ENCODE measurements at regions not wholly inside any gene's neighbourhood (a gene's known extent, or its start where the extent isn't known, plus 50 kb on each side); places are given as distances from the start of the nearest gene placed in this dataset.

GRCh38 chr16:16850274-16850673, 471.3 kb downstream of the NPIPA7 start:
- no peak for DNase-seq (ENCODE audit: low spot score)
- Mint-ChIP-seq H3K4me1 (ENCODE audit: low read depth) (no peaks in the 10 kb centered on the region), H3K27ac (no peak overlapping the region), H3K9me3 (no peaks in the 10 kb centered on the region), H3K4me3 (ENCODE audit: low read depth) (no peak overlapping the region), H3K27me3 (ENCODE audit: low read depth) (no peaks in the 10 kb centered on the region), H3K36me3 (ENCODE audit: low read depth) (no peaks in the 10 kb centered on the region)
- intact Hi-C loops (cut with micrococcal nuclease) = no loop called here

DNA sequence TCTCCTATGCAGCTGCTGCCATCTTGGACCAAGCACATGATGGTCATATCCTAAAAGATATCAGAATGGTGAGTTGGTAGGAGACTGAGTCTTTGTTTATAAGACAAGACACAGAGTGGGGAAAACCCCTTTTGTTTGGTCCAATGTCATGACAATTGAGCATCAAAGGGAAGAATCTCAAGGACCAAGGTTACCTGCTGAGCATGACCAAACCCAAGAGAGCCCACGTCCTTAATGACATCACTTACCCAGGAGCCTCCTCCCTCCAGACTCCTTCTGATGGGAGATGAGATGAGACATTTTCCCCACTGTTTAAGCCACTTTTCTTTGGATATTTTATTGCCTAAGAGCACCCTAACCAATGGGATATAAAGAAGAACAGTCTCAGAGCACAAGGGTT, 478.1 kb downstream of the NPIPA7 start:
- no peaks in the 10 kb centered on the region for H3K27me3 Mint-ChIP-seq (ENCODE audit: low read depth)
- H3K36me3 Mint-ChIP-seq (ENCODE audit: low read depth) = no peaks in the 10 kb centered on the region
- DNase-seq (ENCODE audit: low spot score) = no peak
- no peak overlapping the region for H3K4me3 Mint-ChIP-seq (ENCODE audit: low read depth)
- no peaks in the 10 kb centered on the region for H3K4me1 Mint-ChIP-seq (ENCODE audit: low read depth)
- no peaks in the 10 kb centered on the region for H3K9me3 Mint-ChIP-seq
- no peak overlapping the region for H3K27ac Mint-ChIP-seq
- intact Hi-C loops (cut with micrococcal nuclease) = no loop called here

GRCh38 chr16:16857603-16858283, 478.8 kb downstream of the NPIPA7 start:
- intact Hi-C loops (cut with micrococcal nuclease) = no loop called here
- no peak for DNase-seq (ENCODE audit: low spot score)

DNA sequence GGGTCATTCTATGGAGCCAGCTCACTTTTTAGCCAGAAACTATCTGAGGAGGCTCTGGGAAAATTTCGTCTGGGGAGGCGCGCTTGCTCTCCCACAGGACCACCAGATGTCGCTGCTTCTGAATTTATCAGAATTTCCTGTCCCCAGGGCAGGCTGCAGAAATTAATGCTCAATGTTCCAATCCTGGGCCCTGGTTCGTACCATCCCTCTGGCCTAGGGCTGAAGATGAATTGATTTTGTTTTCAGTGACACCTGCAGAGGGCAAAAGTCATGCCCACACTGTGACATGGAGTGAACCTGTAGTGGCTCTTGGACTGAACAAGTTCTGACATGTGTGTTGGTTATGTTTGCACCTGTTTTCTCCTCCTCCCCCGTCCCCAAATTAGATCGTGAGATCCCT, 482.6 kb downstream of the NPIPA7 start:
- intact Hi-C loops (cut with micrococcal nuclease) = no loop called here
- Mint-ChIP-seq H3K9me3 (no peaks in the 10 kb centered on the region), H3K27ac (no peak overlapping the region), H3K4me1 (ENCODE audit: low read depth) (no peaks in the 10 kb centered on the region), H3K27me3 (ENCODE audit: low read depth) (no peaks in the 10 kb centered on the region), H3K4me3 (ENCODE audit: low read depth) (no peak overlapping the region), H3K36me3 (ENCODE audit: low read depth) (no peaks in the 10 kb centered on the region)
- DNase-seq (ENCODE audit: low spot score) = peak; percentile 17

More at GRCh38 chr16:16857603-16858283, 478.8 kb downstream of the NPIPA7 start:
- Mint-ChIP-seq H3K27ac (no peak overlapping the region), H3K4me3 (ENCODE audit: low read depth) (no peak overlapping the region), H3K9me3 (no peaks in the 10 kb centered on the region), H3K4me1 (ENCODE audit: low read depth) (no peaks in the 10 kb centered on the region), H3K36me3 (ENCODE audit: low read depth) (no peaks in the 10 kb centered on the region), H3K27me3 (ENCODE audit: low read depth) (no peaks in the 10 kb centered on the region)

DNA sequence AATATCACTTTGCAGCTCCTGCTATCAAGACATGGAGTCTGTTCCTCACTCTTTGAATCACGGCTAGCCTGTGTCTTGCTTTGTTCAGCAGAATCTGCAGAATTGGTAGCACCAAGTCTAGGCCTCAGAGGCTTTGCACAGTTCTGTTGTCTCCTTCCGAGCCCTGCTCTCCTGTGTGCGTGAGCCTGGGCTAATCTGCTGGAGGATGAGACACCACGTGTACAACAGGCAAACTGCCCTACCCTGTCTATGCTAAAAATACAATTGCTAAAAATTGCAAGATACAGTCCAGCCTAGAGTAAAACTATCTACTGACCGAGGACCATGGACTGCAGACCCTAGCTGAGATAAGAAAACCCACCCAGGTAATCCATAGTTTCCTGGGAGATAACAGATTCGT, 484.7 kb downstream of the NPIPA7 start:
- Mint-ChIP-seq H3K27me3 (ENCODE audit: low read depth) (no peaks in the 10 kb centered on the region), H3K9me3 (no peaks in the 10 kb centered on the region), H3K4me3 (ENCODE audit: low read depth) (no peak overlapping the region), H3K27ac (no peak overlapping the region), H3K4me1 (ENCODE audit: low read depth) (no peaks in the 10 kb centered on the region), H3K36me3 (ENCODE audit: low read depth) (no peaks in the 10 kb centered on the region)
- DNase-seq (ENCODE audit: low spot score) = no peak
- intact Hi-C loops (cut with micrococcal nuclease) = no loop called here

- intact Hi-C loops (cut with micrococcal nuclease) = no loop called here
- H3K4me3 Mint-ChIP-seq (ENCODE audit: low read depth) = no peak overlapping the region
- H3K27me3 Mint-ChIP-seq (ENCODE audit: low read depth) = no peaks in the 10 kb centered on the region
- no peaks in the 10 kb centered on the region for H3K36me3 Mint-ChIP-seq (ENCODE audit: low read depth)
- no peak overlapping the region for H3K27ac Mint-ChIP-seq
- H3K4me1 Mint-ChIP-seq (ENCODE audit: low read depth) = no peaks in the 10 kb centered on the region
- DNase-seq (ENCODE audit: low spot score) = no peak
- H3K9me3 Mint-ChIP-seq = no peaks in the 10 kb centered on the region
These were observed 485.6 kb downstream of the NPIPA7 start for GRCh38 chr16:16864536-16864935.

- no peaks in the 10 kb centered on the region for H3K4me1 Mint-ChIP-seq (ENCODE audit: low read depth)
- no peaks in the 10 kb centered on the region for H3K36me3 Mint-ChIP-seq (ENCODE audit: low read depth)
- intact Hi-C loops (cut with micrococcal nuclease) = no loop called here
- no peaks in the 10 kb centered on the region for H3K9me3 Mint-ChIP-seq
- H3K27me3 Mint-ChIP-seq (ENCODE audit: low read depth) = no peaks in the 10 kb centered on the region
- no peak overlapping the region for H3K27ac Mint-ChIP-seq
- DNase-seq (ENCODE audit: low spot score) = no peak
- H3K4me3 Mint-ChIP-seq (ENCODE audit: low read depth) = no peak overlapping the region
These were observed 486.4 kb downstream of the NPIPA7 start for GRCh38 chr16:16865374-16865773.

- Mint-ChIP-seq H3K36me3 (ENCODE audit: low read depth) (no peaks in the 10 kb centered on the region), H3K27ac (no peak overlapping the region), H3K4me3 (ENCODE audit: low read depth) (no peak overlapping the region), H3K9me3 (no peaks in the 10 kb centered on the region), H3K4me1 (ENCODE audit: low read depth) (no peaks in the 10 kb centered on the region), H3K27me3 (ENCODE audit: low read depth) (no peaks in the 10 kb centered on the region)
- intact Hi-C loops (cut with micrococcal nuclease) = no loop called here
- DNase-seq (ENCODE audit: low spot score) = no peak
These were observed 489.0 kb downstream of the NPIPA7 start for GRCh38 chr16:16867973-16868372.

- H3K4me3 Mint-ChIP-seq (ENCODE audit: low read depth) = no peak overlapping the region
These were observed 489.8 kb downstream of the NPIPA7 start for GRCh38 chr16:16868727-16869126.

DNA sequence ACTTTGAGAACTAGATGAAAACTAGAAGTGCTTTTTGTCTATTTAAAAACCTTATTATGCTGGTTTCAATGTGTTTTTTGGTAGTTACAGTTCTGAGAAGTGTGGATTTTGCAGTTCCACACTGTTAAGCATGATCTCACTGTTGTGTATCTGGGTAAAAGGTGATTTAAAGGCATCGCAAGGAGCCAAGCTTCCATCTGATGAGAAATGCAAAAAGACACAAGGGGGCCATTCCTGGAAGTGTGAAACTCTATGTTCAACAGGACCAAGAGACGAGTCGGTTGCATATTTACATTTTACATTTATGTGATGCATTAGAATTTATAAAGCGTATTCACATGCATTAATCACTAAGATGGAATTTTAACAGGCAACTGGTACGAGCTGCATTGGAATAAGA, 490.8 kb downstream of the NPIPA7 start:
- H3K27me3 Mint-ChIP-seq (ENCODE audit: low read depth) = no peaks in the 10 kb centered on the region
- no peak overlapping the region for H3K27ac Mint-ChIP-seq
- no peaks in the 10 kb centered on the region for H3K36me3 Mint-ChIP-seq (ENCODE audit: low read depth)
- DNase-seq (ENCODE audit: low spot score) = no peak
- no peaks in the 10 kb centered on the region for H3K9me3 Mint-ChIP-seq
- intact Hi-C loops (cut with micrococcal nuclease) = no loop called here
- H3K4me3 Mint-ChIP-seq (ENCODE audit: low read depth) = no peak overlapping the region
- H3K4me1 Mint-ChIP-seq (ENCODE audit: low read depth) = no peaks in the 10 kb centered on the region

More at GRCh38 chr16:16868727-16869126, 489.8 kb downstream of the NPIPA7 start:
- intact Hi-C loops (cut with micrococcal nuclease) = no loop called here
- DNase-seq (ENCODE audit: low spot score) = no peak
- H3K4me1 Mint-ChIP-seq (ENCODE audit: low read depth) = no peaks in the 10 kb centered on the region
- H3K9me3 Mint-ChIP-seq = no peaks in the 10 kb centered on the region
- no peaks in the 10 kb centered on the region for H3K27me3 Mint-ChIP-seq (ENCODE audit: low read depth)
- H3K36me3 Mint-ChIP-seq (ENCODE audit: low read depth) = no peaks in the 10 kb centered on the region
- H3K27ac Mint-ChIP-seq = no peak overlapping the region

DNA sequence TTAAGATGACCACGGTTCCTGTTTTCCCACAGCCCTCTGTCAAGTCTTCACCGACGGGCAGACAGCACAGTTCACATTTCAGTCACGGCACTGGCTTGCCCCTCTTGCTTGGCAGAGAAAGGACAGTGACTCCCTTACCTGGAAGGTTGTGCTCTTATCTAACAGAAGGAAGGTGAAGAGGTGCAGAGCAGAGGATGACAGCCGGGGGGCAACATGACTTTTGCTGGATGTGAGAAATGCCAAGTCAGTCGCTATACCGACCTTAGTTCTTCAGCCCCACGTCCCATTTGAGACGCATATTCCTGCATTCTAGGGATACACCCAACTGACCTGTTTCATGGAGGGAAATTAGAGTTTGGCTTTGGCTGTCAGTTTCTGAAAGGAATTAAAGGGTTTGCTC, 492.3 kb downstream of the NPIPA7 start:
- Mint-ChIP-seq H3K27ac (no peak overlapping the region), H3K27me3 (ENCODE audit: low read depth) (no peaks in the 10 kb centered on the region), H3K4me3 (ENCODE audit: low read depth) (no peak overlapping the region), H3K36me3 (ENCODE audit: low read depth) (no peaks in the 10 kb centered on the region), H3K4me1 (ENCODE audit: low read depth) (no peaks in the 10 kb centered on the region), H3K9me3 (no peaks in the 10 kb centered on the region)
- DNase-seq (ENCODE audit: low spot score) = no peak
- intact Hi-C loops (cut with micrococcal nuclease) = no loop called here

GRCh38 chr16:16877061-16877460, 498.1 kb downstream of the NPIPA7 start:
- intact Hi-C loops (cut with micrococcal nuclease) = no loop called here

DNA sequence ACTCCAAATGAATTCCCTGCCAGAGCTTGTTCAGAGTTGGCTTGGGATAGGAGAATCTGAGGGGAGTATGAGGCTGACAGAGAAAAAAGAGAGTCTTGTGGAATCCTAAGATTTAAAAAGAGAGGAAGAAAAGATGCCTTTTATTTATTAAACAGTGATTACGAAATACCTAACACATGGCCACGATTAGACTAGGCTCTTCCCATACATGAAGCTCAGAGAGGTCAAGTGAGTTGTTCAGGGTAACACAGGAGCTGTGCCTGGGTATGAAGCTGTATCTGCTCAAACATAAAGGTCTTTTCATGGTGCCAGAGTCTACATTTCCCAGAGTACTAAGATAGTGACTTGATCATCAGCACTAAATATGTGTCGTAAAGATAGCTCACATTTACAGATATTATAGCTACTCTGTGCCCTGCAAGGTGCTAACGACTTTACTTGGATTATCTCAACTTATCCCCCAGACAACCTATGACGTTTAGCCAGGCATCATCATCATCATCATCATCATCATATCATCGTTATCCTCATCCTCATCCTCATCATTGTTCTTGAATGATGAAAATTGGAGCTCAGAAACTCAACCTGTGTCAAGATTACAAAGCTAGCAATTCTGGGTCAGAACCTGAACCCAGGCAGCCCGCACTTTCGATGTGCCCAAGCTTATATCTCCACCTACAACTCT, 500.8 kb downstream of the NPIPA7 start:
- H3K27ac Mint-ChIP-seq = no peak overlapping the region
- no peaks in the 10 kb centered on the region for H3K36me3 Mint-ChIP-seq (ENCODE audit: low read depth)
- DNase-seq (ENCODE audit: low spot score) = no peak
- peaks cover 1% of the 10 kb centered on the region for H3K27me3 Mint-ChIP-seq (ENCODE audit: low read depth)
- no peak overlapping the region for H3K4me3 Mint-ChIP-seq (ENCODE audit: low read depth)
- intact Hi-C loops (cut with micrococcal nuclease) = no loop called here
- no peaks in the 10 kb centered on the region for H3K4me1 Mint-ChIP-seq (ENCODE audit: low read depth)
- H3K9me3 Mint-ChIP-seq = no peaks in the 10 kb centered on the region

More at GRCh38 chr16:16877061-16877460, 498.1 kb downstream of the NPIPA7 start:
- Mint-ChIP-seq H3K27ac (no peak overlapping the region), H3K4me1 (ENCODE audit: low read depth) (no peaks in the 10 kb centered on the region), H3K4me3 (ENCODE audit: low read depth) (no peak overlapping the region), H3K9me3 (no peaks in the 10 kb centered on the region), H3K36me3 (ENCODE audit: low read depth) (no peaks in the 10 kb centered on the region), H3K27me3 (ENCODE audit: low read depth) (no peaks in the 10 kb centered on the region)
- DNase-seq (ENCODE audit: low spot score) = no peak
